RWPE2 (cell line): ENCODE measurements at regions not wholly inside any gene's neighbourhood (a gene's known extent, or its start where the extent isn't known, plus 50 kb on each side); places are given as distances from the start of the nearest gene placed in this dataset.

Source experiments
- ATAC-seq: fragments of 200-7000 bp; cut with Tn5 transposase; 3 replicates; pipeline ENCODE4 v1.9.1; 2021; ENCODE audit warnings: low read depth
- DNase-seq: peaks from one replicate; pipeline ENCODE4 v3.0.0-alpha.2; 2020; ENCODE audit warnings: low spot score
- H3K27ac ChIP-seq: fragments of 450-650 bp; 2 replicates; pipeline ENCODE4 v1.5.1; 2017; ENCODE audit warnings: mild to moderate bottlenecking; ENCODE audit not compliant: poor library complexity, severe bottlenecking
- H3K27me3 ChIP-seq: fragments of 250-450 bp; sonication (Bioruptor Pico); 2 replicates; pipeline ENCODE4 v1.5.1; 2021; ENCODE audit warnings: mild to moderate bottlenecking, moderate library complexity; ENCODE audit not compliant: insufficient read depth, poor library complexity, severe bottlenecking
- H3K36me3 ChIP-seq: fragments of 250-450 bp; sonication (Bioruptor Pico); 2 replicates; pipeline ENCODE4 v1.5.1; 2020; ENCODE audit warnings: low read depth, mild to moderate bottlenecking, moderate library complexity
- H3K4me1 ChIP-seq: fragments of 250-450 bp; sonication (Bioruptor Pico); 2 replicates; pipeline ENCODE4 v1.5.1; 2021; ENCODE audit warnings: mild to moderate bottlenecking, moderate library complexity; ENCODE audit not compliant: insufficient read depth, poor library complexity, severe bottlenecking
- H3K4me3 ChIP-seq: fragments of 250-450 bp; sonication (Bioruptor Pico); 2 replicates; pipeline ENCODE4 v1.5.1; 2021; ENCODE audit warnings: mild to moderate bottlenecking, moderate library complexity; ENCODE audit not compliant: severe bottlenecking
- H3K9me3 ChIP-seq: fragments of 250-450 bp; sonication (Bioruptor Pico); 2 replicates; pipeline ENCODE4 v1.5.1; 2021; ENCODE audit warnings: mild to moderate bottlenecking, moderate library complexity; ENCODE audit not compliant: severe bottlenecking
- CTCF ChIP-seq: fragments of 450-650 bp; IDR thresholded peaks from one replicate; pipeline ENCODE4 v1.5.1; 2017; ENCODE audit warnings: mild to moderate bottlenecking, moderate library complexity; ENCODE audit not compliant: poor library complexity, severe bottlenecking

DNA sequence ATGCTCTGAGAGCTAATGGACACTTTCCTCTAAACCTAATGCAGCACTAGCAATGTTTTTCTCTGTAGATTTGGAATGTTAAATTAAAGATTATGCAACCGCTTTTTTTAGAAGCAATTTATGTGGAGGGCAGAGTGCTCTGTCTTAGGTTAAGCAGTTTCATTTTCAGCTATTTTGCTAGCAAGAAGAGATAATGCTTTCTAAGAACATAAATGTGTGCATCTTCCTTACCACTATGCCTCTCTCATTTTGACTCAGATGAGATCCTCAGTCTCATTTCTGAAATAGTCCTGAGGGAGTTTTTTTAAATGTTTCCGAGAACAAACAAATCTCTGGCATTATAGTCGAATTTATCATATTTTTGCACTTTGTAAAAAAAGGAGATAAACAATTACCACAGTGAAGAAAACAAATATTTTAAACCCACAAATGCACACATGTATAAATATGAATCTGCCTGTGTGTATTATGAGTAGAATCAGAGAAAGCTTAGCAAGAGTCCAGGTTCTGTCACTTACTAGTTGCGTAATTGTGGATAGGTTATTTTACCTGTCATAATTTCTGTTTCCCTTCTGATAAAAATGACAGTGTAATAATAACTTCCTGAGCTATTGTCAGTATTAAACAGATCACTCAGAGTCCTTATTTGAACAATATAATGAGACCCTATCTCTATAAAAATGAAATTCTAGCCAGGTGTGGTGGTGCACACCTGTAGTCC, 207.7 kb upstream of the CRIM1 start:
- no peaks in the 10 kb centered on the region for H3K36me3 ChIP-seq
- ATAC-seq, result no peak
- H3K27ac ChIP-seq, result no peak overlapping the region
- no peak for DNase-seq
- no peak for TF ChIP-seq CTCF
- H3K27me3 ChIP-seq, result no peaks in the 10 kb centered on the region
- H3K4me3 ChIP-seq, result no peak overlapping the region
- H3K9me3 ChIP-seq, result no peaks in the 10 kb centered on the region
- H3K4me1 ChIP-seq, result no peaks in the 10 kb centered on the region

- Histone ChIP-seq H3K4me3 (no peak overlapping the region), H3K4me1 (no peaks in the 10 kb centered on the region), H3K36me3 (no peaks in the 10 kb centered on the region), H3K27me3 (no peaks in the 10 kb centered on the region), H3K27ac (no peak overlapping the region), H3K9me3 (no peaks in the 10 kb centered on the region)
- DNase-seq (no peak), ATAC-seq (no peak)
- TF ChIP-seq CTCF, result no peak
These were observed 208.8 kb upstream of the CRIM1 start for GRCh38 chr2:36146765-36147164.

- H3K27me3 ChIP-seq, result no peaks in the 10 kb centered on the region
- H3K27ac ChIP-seq, result no peak overlapping the region
- ATAC-seq, result no peak
- no peaks in the 10 kb centered on the region for H3K36me3 ChIP-seq
- H3K4me3 ChIP-seq, result no peak overlapping the region
- DNase-seq, result no peak
- no peaks in the 10 kb centered on the region for H3K9me3 ChIP-seq
- no peak for TF ChIP-seq CTCF
- no peaks in the 10 kb centered on the region for H3K4me1 ChIP-seq
These were observed 215.2 kb upstream of the CRIM1 start for GRCh38 chr2:36140391-36140790.

GRCh38 chr2:36137612-36138011, 218.0 kb upstream of the CRIM1 start:
- DNase-seq (no peak), ATAC-seq (no peak)
- no peaks in the 10 kb centered on the region for H3K9me3 ChIP-seq
- no peak overlapping the region for H3K4me3 ChIP-seq
- H3K27ac ChIP-seq, result no peak overlapping the region
- no peaks in the 10 kb centered on the region for H3K36me3 ChIP-seq
- H3K4me1 ChIP-seq, result no peaks in the 10 kb centered on the region
- TF ChIP-seq CTCF, result no peak
- no peaks in the 10 kb centered on the region for H3K27me3 ChIP-seq

- Histone ChIP-seq H3K4me1 (no peaks in the 10 kb centered on the region), H3K27ac (no peak overlapping the region), H3K36me3 (no peaks in the 10 kb centered on the region), H3K9me3 (no peaks in the 10 kb centered on the region), H3K27me3 (no peaks in the 10 kb centered on the region), H3K4me3 (no peak overlapping the region)
- no peak for DNase-seq
- no peak for ATAC-seq
- no peak for TF ChIP-seq CTCF
These were observed 221.3 kb upstream of the CRIM1 start for GRCh38 chr2:36134281-36134680.
